ENCODE measurements at regions not wholly inside any gene's neighbourhood (a gene's known extent, or its start where the extent isn't known, plus 50 kb on each side); places are given as distances from the start of the nearest gene placed in this dataset.

GRCh38 chr12:23093488-23093887 is 468.5 kb downstream of the ETNK1 start:
- DNase-seq: no peak
- Histone ChIP-seq H3K27me3 (replicated peaks in 1 of 7) (no peaks in the 10 kb centered on the region), H3K9me3 (peaks cover 0 to 10% (median 2%) of the 10 kb centered on the region in 8 donors), H3K36me3 (no peaks in the 10 kb centered on the region), H3K27ac (no peak overlapping the region), H3K4me3 (no peak overlapping the region), H3K4me1 (no peaks in the 10 kb centered on the region)
- intact Hi-C loops (cut with DNase I; ENCODE audit: low total_unique reads): no loop called here
- WGBS, 5 donors: 59 to 97% (median 89%) methylated on average over 2 of the region's 2 CpGs
- TF ChIP-seq CTCF (IDR thresholded peaks at IDR 0.05 in 8 of 11, conservative IDR thresholded peaks at IDR 0.05 in 3 of 11) (no peak), POLR2AphosphoS5 (IDR thresholded peaks at IDR 0.05) (no peak), POLR2A (IDR thresholded peaks at IDR 0.05) (no peak)

- no peak overlapping the region for H3K27ac ChIP-seq
- no peak overlapping the region for H3K4me3 ChIP-seq
- no peaks in the 10 kb centered on the region for H3K36me3 ChIP-seq
- DNase-seq: no peak
- 90 to 94% (median 92%) methylated on average over 1 of the region's 1 CpG for WGBS, 5 donors
- no peaks in the 10 kb centered on the region for H3K9me3 ChIP-seq
- TF ChIP-seq POLR2A (IDR thresholded peaks at IDR 0.05) (no peak), CTCF (IDR thresholded peaks at IDR 0.05 in 8 of 11, conservative IDR thresholded peaks at IDR 0.05 in 3 of 11) (no peak), POLR2AphosphoS5 (IDR thresholded peaks at IDR 0.05) (no peak)
- H3K4me1 ChIP-seq: no peaks in the 10 kb centered on the region
- no peaks in the 10 kb centered on the region for H3K27me3 ChIP-seq (replicated peaks in 1 of 7)
- intact Hi-C loops (cut with DNase I; ENCODE audit: low total_unique reads): no loop called here
Measured at GRCh38 chr12:23096321-23096720, 471.4 kb downstream of the ETNK1 start.

GRCh38 chr12:23098110-23098509 is 473.1 kb downstream of the ETNK1 start:
- Histone ChIP-seq H3K4me3 (no peak overlapping the region), H3K27me3 (replicated peaks in 1 of 7) (no peaks in the 10 kb centered on the region), H3K4me1 (no peaks in the 10 kb centered on the region), H3K27ac (no peak overlapping the region), H3K9me3 (no peaks in the 10 kb centered on the region), H3K36me3 (no peaks in the 10 kb centered on the region)
- no peak for TF ChIP-seq POLR2AphosphoS5 (IDR thresholded peaks at IDR 0.05)
- no peak for TF ChIP-seq CTCF (IDR thresholded peaks at IDR 0.05 in 8 of 11, conservative IDR thresholded peaks at IDR 0.05 in 3 of 11)
- TF ChIP-seq POLR2A (IDR thresholded peaks at IDR 0.05): no peak
- intact Hi-C loops (cut with DNase I; ENCODE audit: low total_unique reads): no loop called here
- WGBS, 5 donors: 86 to 94% (median 92%) methylated on average over 5 of the region's 5 CpGs
- DNase-seq: no peak

- 49 to 58% (median 52%) methylated on average over 3 of the region's 3 CpGs for WGBS, 5 donors
- H3K4me1 ChIP-seq: no peaks in the 10 kb centered on the region
- TF ChIP-seq POLR2AphosphoS5 (IDR thresholded peaks at IDR 0.05): no peak
- no peak for TF ChIP-seq POLR2A (IDR thresholded peaks at IDR 0.05)
- TF ChIP-seq CTCF (IDR thresholded peaks at IDR 0.05 in 8 of 11, conservative IDR thresholded peaks at IDR 0.05 in 3 of 11): no peak
- DNase-seq: no peak
- H3K27ac ChIP-seq: no peak overlapping the region
- no peaks in the 10 kb centered on the region for H3K27me3 ChIP-seq (replicated peaks in 1 of 7)
- no peaks in the 10 kb centered on the region for H3K9me3 ChIP-seq
- intact Hi-C loops (cut with DNase I; ENCODE audit: low total_unique reads): no loop called here
- H3K36me3 ChIP-seq: no peaks in the 10 kb centered on the region
- no peak overlapping the region for H3K4me3 ChIP-seq
Measured at GRCh38 chr12:23098517-23098916, 473.5 kb downstream of the ETNK1 start.

Data from spleen (tissue), 11 donors.